T-cell (primary cell): ENCODE measurements at regions not wholly inside any gene's neighbourhood (a gene's known extent, or its start where the extent isn't known, plus 50 kb on each side); places are given as distances from the start of the nearest gene placed in this dataset.

Source experiments
- ATAC-seq, 4 experiments: fragments of 200-7000 bp in 3 of 4; fragments of 150-1000 bp in 1 of 4; cut with Tn5 transposase; replicated peaks in 1 of 4; 1 replicate in 3 of 4; 2 replicates in 1 of 4; pipeline ENCODE4 v1.10.0; 2021; ENCODE audit warnings: moderate library complexity in 3 of 4, mild to moderate bottlenecking in 2 of 4, moderate number of reproducible peaks in 1 of 4
- CTCF ChIA-PET, 2 donors: fragments of 300-600 bp; sonication (Branson Sonifier 250); formaldehyde crosslinking; loops; one replicate each; lab custom pipeline; 2022; ENCODE audit warnings: antibody characterized with exemption in 2 of 2; lab: Charles Lee
- POLR2A ChIA-PET, 2 donors: fragments of 300-600 bp; sonication (Branson Sonifier 250); formaldehyde crosslinking; loops; one replicate each; lab custom pipeline; 2022; ENCODE audit warnings: antibody characterized with exemption in 2 of 2; lab: Charles Lee
- DNase-seq, 35 experiments: peaks; one replicate each; pipeline versions ENCODE4 v3.0.0 to v3.0.0-alpha.2; 2013 to 2023
- H3K27ac ChIP-seq: one replicate; pipeline ENCODE4 v1.5.1; 2013; ENCODE audit warnings: low read length
- H3K27me3 ChIP-seq, 2 experiments: replicated peaks in 1 of 2; 1 replicate in 1 of 2; 2 replicates in 1 of 2; pipeline versions ENCODE4 v1.6.1 to v1.7.0; 2013; ENCODE audit warnings: low read length in 1 of 2, mixed read lengths in 1 of 2; ENCODE audit not compliant: control insufficient read depth in 2 of 2, insufficient read depth in 2 of 2; ENCODE audit errors: extremely low read depth in 1 of 2
- H3K36me3 ChIP-seq, 2 donors: 1 replicate in 1 of 2; 2 replicates in 1 of 2; pipeline versions ENCODE4 v1.6.1 to v1.7.0; 2013; ENCODE audit warnings: low read length in 1 of 2; ENCODE audit not compliant: control insufficient read depth in 2 of 2, insufficient read depth in 1 of 2; ENCODE audit errors: extremely low read depth in 1 of 2
- H3K4me1 ChIP-seq, 2 experiments: 1 replicate in 1 of 2; 2 replicates in 1 of 2; pipeline versions ENCODE4 v1.6.1 to v1.7.0; 2013; ENCODE audit warnings: low read length in 2 of 2, mixed read lengths in 1 of 2; ENCODE audit not compliant: insufficient read depth in 2 of 2, control insufficient read depth in 1 of 2; ENCODE audit errors: extremely low read depth in 1 of 2
- H3K4me3 ChIP-seq, 2 donors: 1 replicate in 1 of 2; 2 replicates in 1 of 2; pipeline versions ENCODE4 v1.5.1 to v1.7.0; 2013; ENCODE audit warnings: mild to moderate bottlenecking in 2 of 2, low read length in 1 of 2, moderate library complexity in 1 of 2; ENCODE audit not compliant: control insufficient read depth in 1 of 2; ENCODE audit errors: extremely low read depth in 1 of 2
- H3K9me3 ChIP-seq: 2 replicates; pipeline ENCODE4 v1.7.0; 2013
- H3K27ac Mint-ChIP-seq, 2 donors: one replicate each; pipeline ENCODE4 v1.8.0; 2020 to 2021; ENCODE audit warnings: mild to moderate bottlenecking in 2 of 2, mixed read lengths in 2 of 2
- H3K27me3 Mint-ChIP-seq, 2 donors: one replicate each; pipeline ENCODE4 v1.8.0; 2021 to 2022; ENCODE audit warnings: mixed read lengths in 2 of 2
- H3K36me3 Mint-ChIP-seq: one replicate; pipeline ENCODE4 v1.8.0; 2021; ENCODE audit warnings: mixed read lengths
- H3K4me1 Mint-ChIP-seq, 3 donors: one replicate each; pipeline ENCODE4 v1.8.0; 2020 to 2022; ENCODE audit warnings: mixed read lengths in 3 of 3, mild to moderate bottlenecking in 1 of 3
- H3K4me3 Mint-ChIP-seq, 3 donors: one replicate each; pipeline ENCODE4 v1.8.0; 2020 to 2022; ENCODE audit warnings: mild to moderate bottlenecking in 3 of 3, mixed read lengths in 3 of 3, moderate library complexity in 3 of 3
- H3K9me3 Mint-ChIP-seq, 3 donors: one replicate each; pipeline ENCODE4 v1.8.0; 2020 to 2022; ENCODE audit warnings: mixed read lengths in 3 of 3
- WGBS: methylation state at CpG from one replicate; pipeline ENCODE4 v1.1.5; 2013; ENCODE audit warnings: missing lambda C conversion rate; ENCODE audit not compliant: insufficient coverage; 5-methylcytosine and 5-hydroxymethylcytosine counted together

GRCh38 chr20:11182720-11183119 is 508.9 kb upstream of the JAG1 start:
- no peaks in the 10 kb centered on the region for H3K36me3 ChIP-seq
- Mint-ChIP-seq H3K27me3 (no peaks in the 10 kb centered on the region), H3K4me3 (no peak overlapping the region), H3K27ac (no peak overlapping the region), H3K4me1 (no peaks in the 10 kb centered on the region), H3K9me3 (peaks cover 0 to 23% (median 13%) of the 10 kb centered on the region in 3 donors), H3K36me3 (no peaks in the 10 kb centered on the region)
- ChIA-PET CTCF (no interaction called here), POLR2A (no interaction called here)
- DNase-seq (peak in 1 of 35 experiments; percentile 2), ATAC-seq (no peak)
- H3K4me1 ChIP-seq, result no peaks in the 10 kb centered on the region
- H3K9me3 ChIP-seq, result no peaks in the 10 kb centered on the region
- no peak overlapping the region for H3K27ac ChIP-seq
- no CpG with 5 or more reads among the region's 1 CpG for WGBS
- no peak overlapping the region for H3K4me3 ChIP-seq
- H3K27me3 ChIP-seq, result no peaks in the 10 kb centered on the region

- H3K4me1 ChIP-seq, result no peaks in the 10 kb centered on the region
- H3K36me3 Mint-ChIP-seq, result no peaks in the 10 kb centered on the region
- no peak overlapping the region for H3K27ac Mint-ChIP-seq
- H3K27ac ChIP-seq, result no peak overlapping the region
- ChIA-PET POLR2A (interaction anchor here in 1 of 2 donors (0.7 kb wide), 1 partner anchor 120 kb away, joined by 5 read pairs; no protein-coding TSS in a partner anchor), CTCF (no interaction called here)
- WGBS, result no CpG with 5 or more reads among the region's 3 CpGs
- H3K4me3 ChIP-seq, result no peak overlapping the region
- DNase-seq (no peak), ATAC-seq (no peak)
- H3K36me3 ChIP-seq, result no peaks in the 10 kb centered on the region
- no peaks in the 10 kb centered on the region for H3K9me3 ChIP-seq
- H3K27me3 ChIP-seq, result no peaks in the 10 kb centered on the region
- H3K9me3 Mint-ChIP-seq, result peaks cover 0 to 16% (median 4%) of the 10 kb centered on the region in 3 donors
- no peaks in the 10 kb centered on the region for H3K4me1 Mint-ChIP-seq
- no peak overlapping the region for H3K4me3 Mint-ChIP-seq
- no peaks in the 10 kb centered on the region for H3K27me3 Mint-ChIP-seq
Measured at GRCh38 chr20:11186301-11187008, 512.7 kb upstream of the JAG1 start.

GRCh38 chr20:11188843-11189603 is 515.2 kb upstream of the JAG1 start:
- WGBS, result 83% methylated on average over 3 of the region's 8 CpGs
- ATAC-seq (no peak), DNase-seq (no peak)
- H3K4me1 Mint-ChIP-seq, result no peaks in the 10 kb centered on the region
- no peaks in the 10 kb centered on the region for H3K27me3 Mint-ChIP-seq
- CTCF ChIA-PET, result no interaction called here
- Histone ChIP-seq H3K27ac (no peak overlapping the region), H3K4me1 (no peaks in the 10 kb centered on the region), H3K4me3 (no peak overlapping the region), H3K27me3 (no peaks in the 10 kb centered on the region), H3K36me3 (no peaks in the 10 kb centered on the region), H3K9me3 (no peaks in the 10 kb centered on the region)
- H3K36me3 Mint-ChIP-seq, result no peaks in the 10 kb centered on the region
- peaks cover 0 to 12% (median 0%) of the 10 kb centered on the region in 3 donors for H3K9me3 Mint-ChIP-seq
- POLR2A ChIA-PET, result no interaction called here
- H3K27ac Mint-ChIP-seq, result no peak overlapping the region
- H3K4me3 Mint-ChIP-seq, result no peak overlapping the region

- ATAC-seq, result no peak
- no peaks in the 10 kb centered on the region for H3K4me1 ChIP-seq
- no peak overlapping the region for H3K4me3 ChIP-seq
- H3K27me3 ChIP-seq, result no peaks in the 10 kb centered on the region
- ChIA-PET CTCF (no interaction called here), POLR2A (no interaction called here)
- H3K36me3 Mint-ChIP-seq, result no peaks in the 10 kb centered on the region
- no peaks in the 10 kb centered on the region for H3K36me3 ChIP-seq
- H3K4me1 Mint-ChIP-seq, result no peaks in the 10 kb centered on the region
- H3K9me3 ChIP-seq, result no peaks in the 10 kb centered on the region
- 92% methylated on average over 2 of the region's 2 CpGs for WGBS
- no peak overlapping the region for H3K4me3 Mint-ChIP-seq
- no peak overlapping the region for H3K27ac ChIP-seq
- no peak overlapping the region for H3K27ac Mint-ChIP-seq
- no peak for DNase-seq
- H3K9me3 Mint-ChIP-seq, result no peaks in the 10 kb centered on the region
- H3K27me3 Mint-ChIP-seq, result no peaks in the 10 kb centered on the region
Measured at GRCh38 chr20:11190741-11191140, 516.9 kb upstream of the JAG1 start.

- H3K4me1 ChIP-seq, result no peaks in the 10 kb centered on the region
- H3K27ac Mint-ChIP-seq, result no peak overlapping the region
- ChIA-PET POLR2A (no interaction called here), CTCF (interaction anchor here in 1 of 2 donors (0.6 kb wide), 1 partner anchor 12 kb away, joined by 3 read pairs; no protein-coding TSS in a partner anchor)
- H3K36me3 ChIP-seq, result no peaks in the 10 kb centered on the region
- H3K9me3 Mint-ChIP-seq, result no peaks in the 10 kb centered on the region
- DNase-seq, result no peak
- 80% methylated on average over 1 of the region's 1 CpG for WGBS
- H3K4me1 Mint-ChIP-seq, result no peaks in the 10 kb centered on the region
- H3K9me3 ChIP-seq, result no peaks in the 10 kb centered on the region
- no peak overlapping the region for H3K4me3 ChIP-seq
- no peaks in the 10 kb centered on the region for H3K27me3 Mint-ChIP-seq
- H3K36me3 Mint-ChIP-seq, result no peaks in the 10 kb centered on the region
- H3K27ac ChIP-seq, result no peak overlapping the region
- ATAC-seq, result no peak
- H3K27me3 ChIP-seq, result no peaks in the 10 kb centered on the region
- no peak overlapping the region for H3K4me3 Mint-ChIP-seq
Measured at GRCh38 chr20:11192106-11192505, 518.3 kb upstream of the JAG1 start.

- Mint-ChIP-seq H3K27me3 (no peaks in the 10 kb centered on the region), H3K36me3 (no peaks in the 10 kb centered on the region), H3K9me3 (no peaks in the 10 kb centered on the region), H3K4me1 (no peaks in the 10 kb centered on the region), H3K27ac (no peak overlapping the region), H3K4me3 (no peak overlapping the region)
- ChIA-PET CTCF (no interaction called here), POLR2A (no interaction called here)
- no peak for DNase-seq
- no peak overlapping the region for H3K27ac ChIP-seq
- no peaks in the 10 kb centered on the region for H3K27me3 ChIP-seq
- H3K9me3 ChIP-seq, result no peaks in the 10 kb centered on the region
- H3K36me3 ChIP-seq, result no peaks in the 10 kb centered on the region
- no peak for ATAC-seq
- H3K4me3 ChIP-seq, result no peak overlapping the region
- no peaks in the 10 kb centered on the region for H3K4me1 ChIP-seq
Measured at GRCh38 chr20:11193241-11193640, 519.4 kb upstream of the JAG1 start.
